Activated B cell treated with CpG ODN at 0.5 μM for 24 hours (primary cell): ENCODE measurements at regions not wholly inside any gene's neighbourhood (a gene's known extent, or its start where the extent isn't known, plus 50 kb on each side); places are given as distances from the start of the nearest gene placed in this dataset.

Experiments
- ATAC-seq: fragments of 200-7000 bp; cut with Tn5 transposase; one replicate; pipeline ENCODE4 v1.10.0; 2021; ENCODE audit warnings: low read depth, mild to moderate bottlenecking, moderate library complexity
- CTCF ChIA-PET: fragments of 350-600 bp; sonication (Branson Sonifier 250); formaldehyde crosslinking; loops from one replicate; lab custom pipeline; 2021; ENCODE audit warnings: antibody characterized with exemption; lab: Charles Lee
- POLR2A ChIA-PET: fragments of 350-600 bp; sonication (Branson Sonifier 250); formaldehyde crosslinking; loops from one replicate; lab custom pipeline; 2021; ENCODE audit warnings: antibody characterized with exemption; lab: Charles Lee
- DNase-seq: peaks from one replicate; pipeline ENCODE4 v3.0.0; 2022
- H3K27ac Mint-ChIP-seq: one replicate; pipeline ENCODE4 v1.8.0; 2020; ENCODE audit warnings: mixed read lengths
- H3K27me3 Mint-ChIP-seq: one replicate; pipeline ENCODE4 v1.8.0; 2021; ENCODE audit warnings: mixed read lengths
- H3K36me3 Mint-ChIP-seq: one replicate; pipeline ENCODE4 v1.8.0; 2021; ENCODE audit warnings: low read depth, mixed read lengths
- H3K4me1 Mint-ChIP-seq: one replicate; pipeline ENCODE4 v1.8.0; 2021; ENCODE audit warnings: mixed read lengths
- H3K4me3 Mint-ChIP-seq: one replicate; pipeline ENCODE4 v1.8.0; 2020; ENCODE audit warnings: mild to moderate bottlenecking, mixed read lengths
- H3K9me3 Mint-ChIP-seq: one replicate; pipeline ENCODE4 v1.8.0; 2020; ENCODE audit warnings: mixed read lengths
- intact Hi-C: fragments of 100-400 bp; cut with micrococcal nuclease; formaldehyde crosslinking; loops from one replicate; pipeline ENCODE4 v1.15.1; 2024
- TF ChIP-seq, protein P1 (sequence below): fragments of 200-600 bp; IDR thresholded peaks from one replicate; pipeline ENCODE4 v1.8.0; 2022; ENCODE audit warnings: antibody characterized with exemption, mild to moderate bottlenecking

DNA sequence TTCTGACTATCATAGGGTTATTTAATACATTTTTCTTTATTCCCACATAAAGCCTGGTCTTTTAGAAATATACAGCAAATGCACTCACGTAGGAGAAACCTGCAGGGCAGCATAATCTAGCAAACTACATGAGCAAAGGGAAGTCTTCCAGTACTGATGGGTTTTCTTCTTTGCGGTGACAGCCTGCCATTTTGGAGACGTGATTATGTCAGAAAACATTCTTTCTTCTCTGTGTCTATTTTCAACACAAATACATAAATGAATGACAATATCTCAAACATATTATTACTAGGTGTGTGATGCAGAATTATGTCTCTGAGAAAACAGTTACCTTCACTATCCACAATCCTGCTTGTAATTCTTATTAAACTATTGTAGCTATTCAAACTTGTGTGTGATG lies 425.0 kb downstream of the GPAM start:
- intact Hi-C loops, result no loop called here
- no peak for ATAC-seq
- Mint-ChIP-seq H3K4me3 (no peak overlapping the region), H3K4me1 (no peaks in the 10 kb centered on the region), H3K27ac (no peak overlapping the region), H3K27me3 (no peaks in the 10 kb centered on the region), H3K36me3 (no peaks in the 10 kb centered on the region), H3K9me3 (no peaks in the 10 kb centered on the region)
- ChIA-PET CTCF (no interaction called here), POLR2A (no interaction called here)
- TF ChIP-seq, protein P1, sequence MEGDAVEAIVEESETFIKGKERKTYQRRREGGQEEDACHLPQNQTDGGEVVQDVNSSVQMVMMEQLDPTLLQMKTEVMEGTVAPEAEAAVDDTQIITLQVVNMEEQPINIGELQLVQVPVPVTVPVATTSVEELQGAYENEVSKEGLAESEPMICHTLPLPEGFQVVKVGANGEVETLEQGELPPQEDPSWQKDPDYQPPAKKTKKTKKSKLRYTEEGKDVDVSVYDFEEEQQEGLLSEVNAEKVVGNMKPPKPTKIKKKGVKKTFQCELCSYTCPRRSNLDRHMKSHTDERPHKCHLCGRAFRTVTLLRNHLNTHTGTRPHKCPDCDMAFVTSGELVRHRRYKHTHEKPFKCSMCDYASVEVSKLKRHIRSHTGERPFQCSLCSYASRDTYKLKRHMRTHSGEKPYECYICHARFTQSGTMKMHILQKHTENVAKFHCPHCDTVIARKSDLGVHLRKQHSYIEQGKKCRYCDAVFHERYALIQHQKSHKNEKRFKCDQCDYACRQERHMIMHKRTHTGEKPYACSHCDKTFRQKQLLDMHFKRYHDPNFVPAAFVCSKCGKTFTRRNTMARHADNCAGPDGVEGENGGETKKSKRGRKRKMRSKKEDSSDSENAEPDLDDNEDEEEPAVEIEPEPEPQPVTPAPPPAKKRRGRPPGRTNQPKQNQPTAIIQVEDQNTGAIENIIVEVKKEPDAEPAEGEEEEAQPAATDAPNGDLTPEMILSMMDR, result no peak
- no peak for DNase-seq

DNA sequence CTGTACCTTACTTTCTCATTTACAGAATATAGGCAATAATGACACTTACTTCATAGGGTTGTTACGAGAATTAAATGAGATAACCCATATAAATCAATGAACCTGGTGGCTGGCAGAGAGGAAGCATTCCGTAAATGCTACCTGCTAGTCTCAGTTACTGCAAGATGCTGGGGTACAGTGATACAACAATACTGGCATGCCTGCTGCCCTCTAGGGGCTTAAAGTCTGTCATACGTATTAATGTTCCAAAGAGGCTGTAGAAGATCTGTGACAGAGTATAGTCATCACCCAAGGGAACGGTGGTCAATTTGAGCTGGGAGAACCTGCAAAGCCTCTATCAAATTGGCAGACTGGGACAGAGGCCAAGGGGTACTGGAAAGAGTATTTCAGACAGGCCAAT lies 421.5 kb downstream of the GPAM start:
- H3K4me1 Mint-ChIP-seq, result no peaks in the 10 kb centered on the region
- intact Hi-C loops, result no loop called here
- ChIA-PET CTCF (no interaction called here), POLR2A (no interaction called here)
- no peak for DNase-seq
- ATAC-seq, result no peak
- H3K27ac Mint-ChIP-seq, result no peak overlapping the region
- no peak overlapping the region for H3K4me3 Mint-ChIP-seq
- no peaks in the 10 kb centered on the region for H3K36me3 Mint-ChIP-seq
- TF ChIP-seq, protein P1, result no peak
- H3K27me3 Mint-ChIP-seq, result peaks cover 5% of the 10 kb centered on the region
- no peaks in the 10 kb centered on the region for H3K9me3 Mint-ChIP-seq

DNA sequence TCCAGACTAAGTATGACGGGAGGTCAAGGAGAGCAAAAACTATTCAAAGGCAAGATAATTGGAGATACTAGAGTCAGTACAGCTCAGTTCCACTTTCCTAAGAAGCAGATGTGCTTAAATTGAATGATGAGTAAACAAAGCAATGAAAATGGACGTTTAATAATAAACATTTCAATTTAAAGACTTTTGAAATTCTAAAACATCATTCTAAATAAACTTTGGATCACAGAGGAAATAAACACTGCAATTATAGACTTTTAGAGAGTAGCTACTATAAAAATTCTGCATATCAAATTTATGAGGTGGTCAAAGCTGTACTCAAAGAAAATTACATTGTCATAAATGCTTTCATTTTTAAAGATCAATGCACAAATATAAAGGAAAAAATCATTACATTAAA lies 418.3 kb downstream of the GPAM start:
- ChIA-PET CTCF (no interaction called here), POLR2A (no interaction called here)
- intact Hi-C loops, result no loop called here
- DNase-seq, result no peak
- no peaks in the 10 kb centered on the region for H3K9me3 Mint-ChIP-seq
- H3K4me3 Mint-ChIP-seq, result no peak overlapping the region
- TF ChIP-seq, protein P1, result no peak
- H3K4me1 Mint-ChIP-seq, result no peaks in the 10 kb centered on the region
- no peak for ATAC-seq
- no peaks in the 10 kb centered on the region for H3K36me3 Mint-ChIP-seq
- no peak overlapping the region for H3K27ac Mint-ChIP-seq
- H3K27me3 Mint-ChIP-seq, result peaks cover 5% of the 10 kb centered on the region

DNA sequence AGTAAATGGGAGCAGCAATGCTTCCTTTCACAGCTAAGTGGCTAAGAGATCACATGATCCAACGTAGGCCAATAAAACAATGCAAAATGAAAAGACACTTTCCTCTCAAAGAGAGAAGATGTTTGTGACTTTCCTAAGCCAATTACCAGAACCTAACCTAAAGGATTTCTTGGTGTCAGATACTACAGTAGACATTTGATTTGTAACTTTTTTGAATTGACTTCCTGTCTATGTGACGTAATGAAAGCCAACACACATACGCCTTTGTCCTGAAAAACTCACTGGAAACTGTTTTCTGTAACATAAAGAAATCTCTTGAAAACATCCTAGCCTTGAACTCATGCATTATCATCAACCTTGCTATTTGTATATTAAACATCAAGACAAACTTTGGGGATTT lies 417.1 kb downstream of the GPAM start:
- H3K4me1 Mint-ChIP-seq, result no peaks in the 10 kb centered on the region
- no peak overlapping the region for H3K4me3 Mint-ChIP-seq
- no peak for DNase-seq
- intact Hi-C loops, result no loop called here
- H3K36me3 Mint-ChIP-seq, result no peaks in the 10 kb centered on the region
- CTCF ChIA-PET, result no interaction called here
- TF ChIP-seq, protein P1, result no peak
- no peaks in the 10 kb centered on the region for H3K9me3 Mint-ChIP-seq
- H3K27ac Mint-ChIP-seq, result no peak overlapping the region
- no peak for ATAC-seq
- peaks cover 5% of the 10 kb centered on the region for H3K27me3 Mint-ChIP-seq
- POLR2A ChIA-PET, result no interaction called here

DNA sequence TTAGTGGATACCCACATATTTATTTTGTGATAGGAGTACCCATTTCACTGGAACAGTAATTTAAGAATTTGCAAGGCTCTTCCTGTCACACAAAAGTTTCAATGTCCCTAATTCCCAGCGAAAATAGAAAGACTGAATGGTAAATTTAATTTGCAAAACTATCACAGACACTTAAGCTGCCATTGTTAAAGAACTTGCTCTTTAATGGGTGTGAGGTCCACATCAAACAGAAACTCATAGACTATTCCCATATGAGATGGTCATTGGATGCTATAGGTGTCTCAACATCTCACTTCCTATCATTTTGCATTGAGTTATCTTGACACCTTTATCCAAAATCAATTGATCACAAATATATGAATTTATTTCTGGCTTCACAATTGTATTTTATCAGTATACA lies 415.9 kb downstream of the GPAM start:
- ATAC-seq, result no peak
- intact Hi-C loops, result no loop called here
- TF ChIP-seq, protein P1, result no peak
- H3K36me3 Mint-ChIP-seq, result no peaks in the 10 kb centered on the region
- H3K27ac Mint-ChIP-seq, result no peak overlapping the region
- no peaks in the 10 kb centered on the region for H3K4me1 Mint-ChIP-seq
- H3K4me3 Mint-ChIP-seq, result no peak overlapping the region
- peaks cover 5% of the 10 kb centered on the region for H3K27me3 Mint-ChIP-seq
- ChIA-PET CTCF (no interaction called here), POLR2A (no interaction called here)
- no peak for DNase-seq
- no peaks in the 10 kb centered on the region for H3K9me3 Mint-ChIP-seq
